ENCODE measurements at regions not wholly inside any gene's neighbourhood (a gene's known extent, or its start where the extent isn't known, plus 50 kb on each side); places are given as distances from the start of the nearest gene placed in this dataset.

DNA sequence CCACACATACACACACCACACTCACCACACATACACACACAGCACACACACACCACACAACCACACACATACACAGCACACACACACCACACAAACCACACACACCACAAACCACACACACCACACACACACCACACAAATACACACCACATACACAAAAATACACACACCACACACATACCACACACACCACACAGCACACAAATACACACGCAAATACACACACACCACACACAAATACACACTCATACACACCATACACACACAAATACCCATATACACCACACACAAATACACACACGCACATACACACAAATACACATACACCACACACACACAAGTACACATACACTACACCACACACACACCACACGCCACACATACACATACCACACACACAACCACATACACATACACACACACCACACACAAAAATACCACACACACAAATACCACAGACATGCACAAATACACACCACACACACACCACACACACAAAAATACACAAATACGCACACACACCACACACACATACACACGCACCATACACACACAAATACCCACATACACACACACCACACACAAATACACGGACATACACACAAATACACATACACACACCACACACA, 134.6 kb upstream of the TWIST2 start:
- TF ChIP-seq CTCF (IDR thresholded peaks at IDR 0.05) = no peak
- TF ChIP-seq POLR2AphosphoS5 (IDR thresholded peaks at IDR 0.05; ENCODE audit: insufficient read depth in 1 of 2, low read depth in 1 of 2) = no peak

Measured in vagina (tissue), 2 donors.